HG03354 (cell line): ENCODE measurements at regions not wholly inside any gene's neighbourhood (a gene's known extent, or its start where the extent isn't known, plus 50 kb on each side); places are given as distances from the start of the nearest gene placed in this dataset.

Experiments used
- ATAC-seq: cut with Tn5 transposase; IDR thresholded peaks from one replicate; pipeline ENCODE4 v1.9.1; 2021; ENCODE audit warnings: mild to moderate bottlenecking; ENCODE audit not compliant: unreplicated experiment, poor library complexity, severe bottlenecking

GRCh38 chr13:107121793-107122192, 553.9 kb upstream of the ARGLU1 start:
- ATAC-seq, result no peak

- no peak for ATAC-seq
These were observed 552.3 kb upstream of the ARGLU1 start for GRCh38 chr13:107119989-107120881.

- ATAC-seq, result no peak
These were observed 550.6 kb upstream of the ARGLU1 start for GRCh38 chr13:107118506-107118905.

GRCh38 chr13:107117327-107118012, 549.5 kb upstream of the ARGLU1 start:
- no peak for ATAC-seq

- no peak for ATAC-seq
These were observed 545.5 kb upstream of the ARGLU1 start for GRCh38 chr13:107113387-107113786.

- no peak for ATAC-seq
These were observed 543.3 kb upstream of the ARGLU1 start for GRCh38 chr13:107111248-107111647.

GRCh38 chr13:107104631-107105030, 536.7 kb upstream of the ARGLU1 start:
- no peak for ATAC-seq

GRCh38 chr13:107102676-107103075, 534.7 kb upstream of the ARGLU1 start:
- no peak for ATAC-seq

GRCh38 chr13:107099661-107100060, 531.7 kb upstream of the ARGLU1 start:
- ATAC-seq, result no peak

- ATAC-seq, result no peak
These were observed 530.0 kb upstream of the ARGLU1 start for GRCh38 chr13:107097916-107098315.

GRCh38 chr13:107095876-107096275, 527.9 kb upstream of the ARGLU1 start:
- ATAC-seq, result no peak

GRCh38 chr13:107091861-107092260, 523.9 kb upstream of the ARGLU1 start:
- ATAC-seq, result no peak

GRCh38 chr13:107091428-107091827, 523.5 kb upstream of the ARGLU1 start:
- no peak for ATAC-seq

GRCh38 chr13:107088061-107088460, 520.1 kb upstream of the ARGLU1 start:
- ATAC-seq, result no peak

- no peak for ATAC-seq
These were observed 511.6 kb upstream of the ARGLU1 start for GRCh38 chr13:107079423-107080049.

- no peak for ATAC-seq
These were observed 510.4 kb upstream of the ARGLU1 start for GRCh38 chr13:107078229-107078765.

- ATAC-seq, result no peak
These were observed 508.9 kb upstream of the ARGLU1 start for GRCh38 chr13:107076801-107077200.

- no peak for ATAC-seq
These were observed 507.6 kb upstream of the ARGLU1 start for GRCh38 chr13:107075576-107075975.

GRCh38 chr13:107070792-107071191, 502.9 kb upstream of the ARGLU1 start:
- ATAC-seq, result no peak

- ATAC-seq, result no peak
These were observed 501.3 kb upstream of the ARGLU1 start for GRCh38 chr13:107069108-107069776.
